Esophagus squamous epithelium (tissue), 5 donors: ENCODE measurements at regions not wholly inside any gene's neighbourhood (a gene's known extent, or its start where the extent isn't known, plus 50 kb on each side); places are given as distances from the start of the nearest gene placed in this dataset.

Experiments
- DNase-seq: peaks from one replicate; lab custom pipeline; 2025; lab: John Stamatoyannopoulos, UW
- H3K27ac ChIP-seq, 4 donors: fragments of 200-600 bp; sonication (generic); one replicate each; pipeline ENCODE4 v1.5.1; 2016 to 2019; ENCODE audit warnings: mild to moderate bottlenecking in 1 of 4
- H3K27me3 ChIP-seq, 4 donors: fragments of 200-600 bp; sonication (generic); 1 replicate in 3 of 4; 2 replicates in 1 of 4; pipeline versions ENCODE4 v1.5.1 to v1.6.0; 2017 to 2021; ENCODE audit warnings: antibody characterized with exemption in 1 of 4
- H3K36me3 ChIP-seq, 3 donors: fragments of 200-600 bp; sonication (generic); one replicate each; pipeline ENCODE4 v1.5.1; 2016 to 2019
- H3K4me1 ChIP-seq, 3 donors: fragments of 200-600 bp; sonication (generic); one replicate each; pipeline ENCODE4 v1.5.1; 2017 to 2019
- H3K4me3 ChIP-seq, 4 donors: fragments of 200-600 bp; sonication (generic); 1 replicate in 3 of 4; 2 replicates in 1 of 4; pipeline ENCODE4 v1.5.1; 2016 to 2019; ENCODE audit warnings: mild to moderate bottlenecking in 2 of 4, moderate library complexity in 1 of 4
- H3K9me3 ChIP-seq, 3 donors: fragments of 200-600 bp; sonication (generic); one replicate each; pipeline ENCODE4 v1.5.1; 2016 to 2019
- POLR2A ChIP-seq, 4 donors: fragments of 450-650 bp; IDR thresholded peaks; one replicate each; pipeline ENCODE4 v1.6.1; 2017; ENCODE audit warnings: antibody characterized with exemption in 4 of 4, mild to moderate bottlenecking in 4 of 4, moderate library complexity in 3 of 4
- WGBS, 2 donors: methylation state at CpG; one replicate each; pipeline ENCODE4 v1.1.5; 2018; 5-methylcytosine and 5-hydroxymethylcytosine counted together
- intact Hi-C: fragments of 100-400 bp; cut with DNase I; formaldehyde crosslinking; loops from one replicate; pipeline ENCODE4 v1.15.0; 2022
- TF ChIP-seq, protein P1 (sequence below), 6 experiments: fragments of 450-650 bp in 4 of 6; fragments of 200-600 bp in 2 of 6; sonication (generic) in 2 of 6; IDR thresholded peaks; one replicate each; pipeline ENCODE4 v1.5.1; 2016 to 2019; ENCODE audit warnings: antibody characterized with exemption in 6 of 6, mild to moderate bottlenecking in 4 of 6, moderate library complexity in 4 of 6
- donor health status: DM: yes; HTN: yes; CAD: no.

DNA sequence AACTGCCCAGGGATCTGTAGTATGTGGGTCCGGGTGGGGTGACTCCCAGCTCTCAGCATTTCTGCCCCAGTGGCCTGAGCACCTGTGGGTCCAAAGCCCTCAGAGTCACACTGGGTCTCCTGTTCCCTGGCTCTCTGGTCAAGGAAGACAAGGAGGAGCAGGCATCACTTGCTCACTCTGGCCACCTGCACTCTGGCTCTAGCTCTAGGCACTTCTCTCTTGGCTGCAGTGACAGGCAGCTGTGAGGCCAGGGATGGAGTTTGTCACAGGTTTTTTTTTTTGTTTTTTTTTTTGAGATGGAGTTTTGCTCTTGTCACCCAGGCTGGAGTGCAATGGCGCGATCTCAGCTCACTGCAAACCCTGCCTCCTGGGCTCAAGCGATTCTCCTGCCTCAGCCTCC lies 84.6 kb downstream of the HS1BP3 start:
- TF ChIP-seq POLR2A (IDR thresholded peaks at IDR 0.05) = no peak
- TF ChIP-seq, protein P1, sequence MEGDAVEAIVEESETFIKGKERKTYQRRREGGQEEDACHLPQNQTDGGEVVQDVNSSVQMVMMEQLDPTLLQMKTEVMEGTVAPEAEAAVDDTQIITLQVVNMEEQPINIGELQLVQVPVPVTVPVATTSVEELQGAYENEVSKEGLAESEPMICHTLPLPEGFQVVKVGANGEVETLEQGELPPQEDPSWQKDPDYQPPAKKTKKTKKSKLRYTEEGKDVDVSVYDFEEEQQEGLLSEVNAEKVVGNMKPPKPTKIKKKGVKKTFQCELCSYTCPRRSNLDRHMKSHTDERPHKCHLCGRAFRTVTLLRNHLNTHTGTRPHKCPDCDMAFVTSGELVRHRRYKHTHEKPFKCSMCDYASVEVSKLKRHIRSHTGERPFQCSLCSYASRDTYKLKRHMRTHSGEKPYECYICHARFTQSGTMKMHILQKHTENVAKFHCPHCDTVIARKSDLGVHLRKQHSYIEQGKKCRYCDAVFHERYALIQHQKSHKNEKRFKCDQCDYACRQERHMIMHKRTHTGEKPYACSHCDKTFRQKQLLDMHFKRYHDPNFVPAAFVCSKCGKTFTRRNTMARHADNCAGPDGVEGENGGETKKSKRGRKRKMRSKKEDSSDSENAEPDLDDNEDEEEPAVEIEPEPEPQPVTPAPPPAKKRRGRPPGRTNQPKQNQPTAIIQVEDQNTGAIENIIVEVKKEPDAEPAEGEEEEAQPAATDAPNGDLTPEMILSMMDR (IDR thresholded peaks at IDR 0.05) = no peak
- Histone ChIP-seq H3K27ac (peak overlapping the region in 2 of 4 donors; percentile 46), H3K27me3 (no peaks in the 10 kb centered on the region), H3K36me3 (no peaks in the 10 kb centered on the region), H3K4me1 (peaks cover 0 to 76% (median 27%) of the 10 kb centered on the region in 3 donors), H3K9me3 (no peaks in the 10 kb centered on the region), H3K4me3 (no peak overlapping the region)
- intact Hi-C loops = no loop called here
- 93 to 95% methylated on average over 3 to 4 of the region's 4 CpGs for WGBS, 2 donors
- no peak for DNase-seq

DNA sequence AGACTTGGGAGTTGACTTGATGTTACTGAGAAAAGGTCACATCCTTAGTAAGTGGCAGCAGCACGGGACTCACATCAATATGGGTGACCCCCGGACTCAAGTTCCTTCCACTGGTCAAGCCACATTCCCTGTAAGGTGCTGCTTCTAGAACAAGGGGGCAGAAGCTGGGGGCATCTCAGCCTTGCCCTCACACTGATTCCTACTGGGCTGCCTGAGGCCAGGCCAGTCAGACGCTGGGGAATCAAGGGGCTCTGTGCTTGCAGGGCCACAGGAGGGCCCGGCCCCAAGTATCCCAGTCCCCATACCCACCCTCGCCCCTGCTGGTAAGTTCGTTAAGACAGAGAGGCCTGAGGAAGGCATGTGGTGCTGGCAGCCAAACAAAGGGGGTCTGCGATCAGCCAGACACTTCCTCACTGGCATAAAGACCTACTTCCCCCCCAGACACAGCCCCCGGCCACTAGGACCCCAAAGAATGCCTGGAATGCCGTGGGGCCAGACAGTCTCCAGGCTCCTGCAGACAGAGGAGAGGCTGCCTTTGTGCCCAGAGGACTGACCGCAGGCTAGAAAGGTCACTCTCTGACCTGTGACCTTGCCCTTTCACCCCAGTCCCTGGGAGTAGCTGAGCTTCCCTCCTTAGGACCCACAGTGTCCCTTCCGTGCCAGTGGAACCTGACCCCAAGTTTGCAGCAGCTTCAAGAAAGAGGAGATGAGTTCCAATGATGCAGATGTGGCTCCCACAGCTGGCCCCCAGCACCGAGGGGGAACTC lies 83.6 kb downstream of the HS1BP3 start:
- 96 to 100% methylated on average over 2 to 4 of the region's 12 CpGs for WGBS, 2 donors
- intact Hi-C loops = no loop called here
- peak overlapping the region in 3 of 4 donors; percentile 45 to 85 (median 74) for H3K27ac ChIP-seq
- no peaks in the 10 kb centered on the region for H3K36me3 ChIP-seq
- TF ChIP-seq, protein P1 (IDR thresholded peaks at IDR 0.05) = no peak
- H3K9me3 ChIP-seq = no peaks in the 10 kb centered on the region
- H3K4me3 ChIP-seq = no peak overlapping the region
- peaks cover 0 to 76% (median 27%) of the 10 kb centered on the region in 3 donors for H3K4me1 ChIP-seq
- H3K27me3 ChIP-seq = no peaks in the 10 kb centered on the region
- DNase-seq = no peak
